Chondrocyte (in vitro differentiated cells): ENCODE measurements at regions not wholly inside any gene's neighbourhood (a gene's known extent, or its start where the extent isn't known, plus 50 kb on each side); places are given as distances from the start of the nearest gene placed in this dataset.
A peak's percentile ranks its signal among the peaks of the same experiment; 100 is the strongest.
"Not testable (repeated sequence)": the region's sequence is repeated elsewhere in the genome, so short reads cannot be mapped to it uniquely, and the experiment has no call there.

Experiments
- DNase-seq: peaks from one replicate; pipeline ENCODE4 v3.0.0; 2021; ENCODE audit warnings: mixed read lengths, low spot score
- H3K27ac Mint-ChIP-seq: one replicate; pipeline ENCODE4 v1.8.0; 2021; ENCODE audit warnings: mild to moderate bottlenecking, moderate library complexity, mixed read lengths; ENCODE audit not compliant: unreplicated experiment
- H3K27me3 Mint-ChIP-seq: 2 replicates; pipeline ENCODE4 v1.8.0; 2021; ENCODE audit warnings: low read depth, mixed read lengths
- H3K36me3 Mint-ChIP-seq: 2 replicates; pipeline ENCODE4 v1.8.0; 2021; ENCODE audit warnings: low read depth, mixed read lengths
- H3K4me1 Mint-ChIP-seq: 2 replicates; pipeline ENCODE4 v1.8.0; 2021; ENCODE audit warnings: low read depth, mild to moderate bottlenecking, mixed read lengths
- H3K4me3 Mint-ChIP-seq: one replicate; pipeline ENCODE4 v1.8.0; 2021; ENCODE audit warnings: mild to moderate bottlenecking, moderate library complexity, mixed read lengths; ENCODE audit not compliant: unreplicated experiment
- H3K9me3 Mint-ChIP-seq: 2 replicates; pipeline ENCODE4 v1.8.0; 2021; ENCODE audit warnings: low read depth, mixed read lengths
- CTCF ChIP-seq: fragments of 200-600 bp; sonication (generic); IDR thresholded peaks from 2 replicates; pipeline ENCODE4 v1.5.0; 2021; ENCODE audit warnings: antibody characterized with exemption, mild to moderate bottlenecking, moderate library complexity

DNA sequence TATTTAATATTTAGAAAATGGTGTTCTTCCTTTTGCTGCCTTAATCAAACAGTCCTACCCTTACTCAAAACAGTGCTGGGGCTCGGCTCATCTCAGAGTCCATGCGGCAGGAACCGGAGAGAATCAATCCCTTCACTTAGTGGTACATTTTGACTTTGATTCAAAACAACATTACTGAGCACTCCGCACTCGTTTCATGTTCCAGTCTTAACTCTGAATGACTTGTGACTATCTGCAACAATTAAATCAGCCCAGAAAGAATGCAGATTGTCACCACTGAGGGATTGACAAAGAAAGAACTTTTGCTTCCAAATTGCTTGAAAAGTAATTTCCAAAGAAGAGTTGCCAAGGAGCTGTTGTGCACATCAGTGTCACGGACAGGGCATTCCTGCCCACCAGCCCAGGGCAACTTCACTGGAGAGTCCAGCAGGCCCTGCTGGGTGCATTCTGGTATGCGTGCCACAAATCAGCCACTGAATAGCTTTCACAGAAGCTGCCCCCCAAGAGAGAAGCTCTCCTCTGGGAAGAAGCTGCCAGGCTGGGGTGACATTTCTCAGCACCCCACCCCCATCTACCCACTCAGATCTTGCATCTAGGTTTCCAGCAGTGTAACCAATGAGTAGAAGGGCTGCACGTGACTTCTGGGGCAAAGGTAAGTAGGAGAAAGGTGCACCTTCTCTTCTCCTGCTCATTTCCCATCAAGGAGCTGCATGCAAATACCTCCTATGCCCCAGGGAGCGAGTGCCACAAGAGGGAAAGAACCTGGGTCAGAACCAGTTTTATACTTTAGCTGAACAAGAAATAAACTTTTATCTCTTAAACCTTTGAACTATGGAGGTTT, 84.6 kb upstream of the ATP8B1 start:
- no peak for TF ChIP-seq CTCF

GRCh38 chr18:57885931-57886330, 82.8 kb upstream of the ATP8B1 start:
- no peak overlapping the region for H3K4me3 Mint-ChIP-seq
- no peaks in the 10 kb centered on the region for H3K27me3 Mint-ChIP-seq
- peaks cover 5% of the 10 kb centered on the region for H3K4me1 Mint-ChIP-seq
- H3K36me3 Mint-ChIP-seq = no peaks in the 10 kb centered on the region
- H3K9me3 Mint-ChIP-seq = no peaks in the 10 kb centered on the region
- TF ChIP-seq CTCF = no peak
- DNase-seq = no peak
- H3K27ac Mint-ChIP-seq = no peak overlapping the region

More for the DNA sequence above, 84.6 kb upstream of the ATP8B1 start:
- Mint-ChIP-seq H3K27me3 (peaks cover 2% of the 10 kb centered on the region), H3K36me3 (no peaks in the 10 kb centered on the region), H3K4me3 (no peak overlapping the region), H3K27ac (no peak overlapping the region), H3K9me3 (no peaks in the 10 kb centered on the region), H3K4me1 (no peaks in the 10 kb centered on the region)
- no peak for DNase-seq

GRCh38 chr18:57882465-57882864, 79.3 kb upstream of the ATP8B1 start:
- Mint-ChIP-seq H3K9me3 (peaks cover 17% of the 10 kb centered on the region), H3K27me3 (no peaks in the 10 kb centered on the region), H3K4me3 (no peak overlapping the region), H3K27ac (no peak overlapping the region), H3K36me3 (no peaks in the 10 kb centered on the region), H3K4me1 (peaks cover 5% of the 10 kb centered on the region)
- DNase-seq = no peak
- TF ChIP-seq CTCF = no peak

GRCh38 chr18:57881818-57882413, 78.8 kb upstream of the ATP8B1 start:
- TF ChIP-seq CTCF = peak; percentile 97
- H3K27me3 Mint-ChIP-seq = no peaks in the 10 kb centered on the region

DNA sequence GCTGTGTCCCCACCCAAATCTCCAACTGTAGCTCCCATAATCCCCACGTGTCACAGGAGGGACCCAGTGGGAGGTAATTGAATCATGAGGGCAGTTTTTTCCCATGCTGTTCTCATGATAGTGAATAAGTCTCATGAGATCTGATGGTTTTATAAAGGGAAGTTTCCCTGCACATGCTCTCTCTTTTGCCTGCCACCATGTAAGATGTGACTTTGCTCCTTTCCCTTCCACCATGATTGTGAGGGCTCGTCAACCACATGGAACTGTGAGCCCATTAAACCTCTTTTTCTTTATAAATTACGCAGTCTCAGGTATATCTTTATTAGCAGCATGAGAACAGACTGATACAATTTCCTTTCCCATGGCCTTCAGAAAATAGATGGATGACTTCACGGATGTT, 76.8 kb upstream of the ATP8B1 start:
- not testable (repeated sequence) for H3K36me3 Mint-ChIP-seq, H3K4me3 Mint-ChIP-seq, H3K27ac Mint-ChIP-seq, H3K4me1 Mint-ChIP-seq, DNase-seq, H3K27me3 Mint-ChIP-seq
- peaks cover 17% of the 10 kb centered on the region for H3K9me3 Mint-ChIP-seq

More at GRCh38 chr18:57881818-57882413, 78.8 kb upstream of the ATP8B1 start:
- Mint-ChIP-seq H3K36me3 (no peaks in the 10 kb centered on the region), H3K9me3 (peaks cover 17% of the 10 kb centered on the region), H3K27ac (no peak overlapping the region), H3K4me1 (peaks cover 5% of the 10 kb centered on the region), H3K4me3 (no peak overlapping the region)
- no peak for DNase-seq
